ENCODE measurements at regions not wholly inside any gene's neighbourhood (a gene's known extent, or its start where the extent isn't known, plus 50 kb on each side); places are given as distances from the start of the nearest gene placed in this dataset.

DNA sequence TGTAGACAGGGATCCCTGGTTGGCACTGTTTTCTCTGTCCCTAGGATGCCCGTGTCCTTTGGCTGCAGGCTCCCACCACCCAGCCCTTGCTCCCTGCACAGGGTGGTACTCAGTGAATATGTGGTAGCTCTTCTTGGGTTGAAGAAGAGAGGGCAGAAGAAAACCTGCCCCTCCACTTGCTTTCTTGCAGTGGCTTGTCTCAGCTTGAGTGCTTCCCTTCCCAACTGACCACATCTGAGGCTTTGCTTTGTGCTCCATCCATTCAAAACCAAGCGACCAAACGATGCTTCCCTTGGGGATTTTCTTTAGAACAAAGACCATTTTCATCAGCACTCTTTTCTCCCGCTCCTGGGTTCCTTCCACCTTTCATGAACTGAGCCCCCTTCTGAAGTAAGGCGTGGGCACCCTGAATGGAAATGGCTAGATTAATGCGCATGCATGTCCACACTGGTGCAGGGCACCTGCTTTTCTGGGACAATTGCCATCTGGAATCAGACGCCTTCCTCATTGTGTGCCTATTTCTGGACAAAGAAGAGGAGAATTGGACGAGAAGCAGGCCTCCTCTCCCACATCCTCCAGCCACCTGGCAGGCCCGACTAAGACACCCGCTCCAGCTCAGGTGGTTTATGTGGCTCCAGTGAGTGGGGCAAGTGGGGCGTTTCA, 59.1 kb downstream of the ARL4C start:
- TF ChIP-seq, protein P1, sequence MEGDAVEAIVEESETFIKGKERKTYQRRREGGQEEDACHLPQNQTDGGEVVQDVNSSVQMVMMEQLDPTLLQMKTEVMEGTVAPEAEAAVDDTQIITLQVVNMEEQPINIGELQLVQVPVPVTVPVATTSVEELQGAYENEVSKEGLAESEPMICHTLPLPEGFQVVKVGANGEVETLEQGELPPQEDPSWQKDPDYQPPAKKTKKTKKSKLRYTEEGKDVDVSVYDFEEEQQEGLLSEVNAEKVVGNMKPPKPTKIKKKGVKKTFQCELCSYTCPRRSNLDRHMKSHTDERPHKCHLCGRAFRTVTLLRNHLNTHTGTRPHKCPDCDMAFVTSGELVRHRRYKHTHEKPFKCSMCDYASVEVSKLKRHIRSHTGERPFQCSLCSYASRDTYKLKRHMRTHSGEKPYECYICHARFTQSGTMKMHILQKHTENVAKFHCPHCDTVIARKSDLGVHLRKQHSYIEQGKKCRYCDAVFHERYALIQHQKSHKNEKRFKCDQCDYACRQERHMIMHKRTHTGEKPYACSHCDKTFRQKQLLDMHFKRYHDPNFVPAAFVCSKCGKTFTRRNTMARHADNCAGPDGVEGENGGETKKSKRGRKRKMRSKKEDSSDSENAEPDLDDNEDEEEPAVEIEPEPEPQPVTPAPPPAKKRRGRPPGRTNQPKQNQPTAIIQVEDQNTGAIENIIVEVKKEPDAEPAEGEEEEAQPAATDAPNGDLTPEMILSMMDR (conservative IDR thresholded peaks at IDR 0.05 in 1 of 2, IDR thresholded peaks at IDR 0.05 in 1 of 2; ENCODE audit: extremely low read depth in 1 of 2, insufficient read depth in 1 of 2, low read depth in 1 of 2, low read length in 2 of 2) = no peak
- TF ChIP-seq EZH2 (IDR thresholded peaks at IDR 0.05; ENCODE audit: borderline replicate concordance, low read length) = no peak
